ENCODE measurements at regions not wholly inside any gene's neighbourhood (a gene's known extent, or its start where the extent isn't known, plus 50 kb on each side); places are given as distances from the start of the nearest gene placed in this dataset.
A peak's percentile ranks its signal among the peaks of the same experiment; 100 is the strongest.
"Not testable (repeated sequence)": the region's sequence is repeated elsewhere in the genome, so short reads cannot be mapped to it uniquely, and the experiment has no call there.

- no peak for DNase-seq (ENCODE audit: low read depth in 2 of 2)
- H3K4me3 ChIP-seq (replicated peaks in 1 of 2; ENCODE audit: low read depth in 2 of 2, low read length in 2 of 2), result no peak overlapping the region
- no peak for TF ChIP-seq CTCF (IDR thresholded peaks at IDR 0.05; ENCODE audit: low read depth, low read length)
These were observed 179.7 kb upstream of the CNKSR2 start for GRCh38 chrX:21194526-21194925.

GRCh38 chrX:21207080-21207479 lies 167.1 kb upstream of the CNKSR2 start:
- no peak for DNase-seq (ENCODE audit: low read depth in 2 of 2)
- no peak overlapping the region for H3K4me3 ChIP-seq (replicated peaks in 1 of 2; ENCODE audit: low read depth in 2 of 2, low read length in 2 of 2)
- TF ChIP-seq CTCF (IDR thresholded peaks at IDR 0.05; ENCODE audit: low read depth, low read length), result no peak

GRCh38 chrX:21219208-21219607 lies 155.0 kb upstream of the CNKSR2 start:
- H3K4me3 ChIP-seq (replicated peaks in 1 of 2; ENCODE audit: low read depth in 2 of 2, low read length in 2 of 2); DNase-seq (ENCODE audit: low read depth in 2 of 2): not testable (repeated sequence)

GRCh38 chrX:21225643-21226042 lies 148.6 kb upstream of the CNKSR2 start:
- no peak overlapping the region for H3K4me3 ChIP-seq (replicated peaks in 1 of 2; ENCODE audit: low read depth in 2 of 2, low read length in 2 of 2)
- TF ChIP-seq CTCF (IDR thresholded peaks at IDR 0.05; ENCODE audit: low read depth, low read length), result no peak
- peak in 1 of 2 donors; percentile 16 for DNase-seq (ENCODE audit: low read depth in 2 of 2)

GRCh38 chrX:21228974-21229373 lies 145.2 kb upstream of the CNKSR2 start:
- not testable (repeated sequence) for H3K4me3 ChIP-seq (replicated peaks in 1 of 2; ENCODE audit: low read depth in 2 of 2, low read length in 2 of 2); DNase-seq (ENCODE audit: low read depth in 2 of 2)

- no peak overlapping the region for H3K4me3 ChIP-seq (replicated peaks in 1 of 2; ENCODE audit: low read depth in 2 of 2, low read length in 2 of 2)
- no peak for TF ChIP-seq CTCF (IDR thresholded peaks at IDR 0.05; ENCODE audit: low read depth, low read length)
- DNase-seq (ENCODE audit: low read depth in 2 of 2), result no peak
These were observed 119.1 kb upstream of the CNKSR2 start for GRCh38 chrX:21255032-21255618.

GRCh38 chrX:21266949-21267348 lies 107.3 kb upstream of the CNKSR2 start:
- TF ChIP-seq CTCF (IDR thresholded peaks at IDR 0.05; ENCODE audit: low read depth, low read length), result no peak
- DNase-seq (ENCODE audit: low read depth in 2 of 2), result no peak
- H3K4me3 ChIP-seq (replicated peaks in 1 of 2; ENCODE audit: low read depth in 2 of 2, low read length in 2 of 2), result no peak overlapping the region

GRCh38 chrX:21276736-21277433 lies 97.3 kb upstream of the CNKSR2 start:
- DNase-seq (ENCODE audit: low read depth in 2 of 2), result no peak
- TF ChIP-seq CTCF (IDR thresholded peaks at IDR 0.05; ENCODE audit: low read depth, low read length), result no peak
- no peak overlapping the region for H3K4me3 ChIP-seq (replicated peaks in 1 of 2; ENCODE audit: low read depth in 2 of 2, low read length in 2 of 2)
